SKM-1 treated with dmso at 0.1 percent for 144 hours (cell line): ENCODE measurements at regions not wholly inside any gene's neighbourhood (a gene's known extent, or its start where the extent isn't known, plus 50 kb on each side); places are given as distances from the start of the nearest gene placed in this dataset.
"Not testable (repeated sequence)": the region's sequence is repeated elsewhere in the genome, so short reads cannot be mapped to it uniquely, and the experiment has no call there.

Experiments used
- DNase-seq: peaks from one replicate; lab custom pipeline; 2025; ENCODE audit not compliant: unreplicated experiment; lab: John Stamatoyannopoulos, UW

DNA sequence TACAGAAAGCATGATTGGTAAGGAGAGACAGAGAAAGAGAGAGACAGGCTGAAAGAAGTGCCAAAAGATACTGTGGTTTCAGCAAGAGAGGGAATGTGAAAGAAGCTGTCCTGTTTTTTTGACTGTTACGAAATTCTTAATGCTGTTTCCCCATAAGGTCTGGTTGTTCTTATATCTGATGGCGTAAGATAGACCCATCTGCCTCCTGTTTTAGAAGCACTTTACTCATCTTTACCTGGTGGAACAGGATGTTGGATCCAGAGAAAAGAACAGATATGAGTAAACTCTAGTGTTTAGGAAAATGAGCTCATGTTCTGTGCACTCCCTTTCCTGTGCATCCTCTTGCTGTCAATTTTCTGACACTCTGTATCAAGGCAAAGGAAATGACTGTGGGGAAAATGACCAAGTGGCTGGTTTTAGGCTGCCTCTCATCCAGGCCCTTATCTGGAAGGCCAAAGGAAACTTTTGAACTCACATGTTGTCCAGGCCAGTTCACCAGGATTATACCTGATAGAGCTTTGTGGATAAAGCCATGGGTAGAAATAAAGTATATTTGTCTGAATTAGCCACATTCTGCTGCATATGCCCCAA, 311.7 kb upstream of the HTR2C start:
- peak; percentile 41 for DNase-seq

DNA sequence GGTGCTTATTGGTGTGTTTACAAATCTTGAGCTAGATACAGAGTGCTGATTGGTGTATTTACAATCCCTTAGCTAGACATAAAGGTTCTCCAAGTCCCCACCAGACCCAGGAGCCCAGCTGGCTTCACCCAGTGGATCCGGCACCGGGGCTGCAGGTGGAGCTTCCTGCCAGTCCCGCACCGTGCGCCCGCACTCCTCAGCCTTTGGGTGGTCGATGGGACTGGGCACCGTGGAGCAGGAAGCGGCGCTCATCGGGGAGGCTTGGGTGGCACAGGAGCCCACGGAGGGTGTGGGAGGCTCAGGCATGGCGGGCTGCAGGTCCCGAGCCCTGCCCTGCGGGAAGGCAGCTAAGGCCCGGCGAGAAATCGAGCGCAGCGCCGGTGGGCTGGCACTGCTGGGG, 313.5 kb upstream of the HTR2C start:
- DNase-seq = not testable (repeated sequence)

DNA sequence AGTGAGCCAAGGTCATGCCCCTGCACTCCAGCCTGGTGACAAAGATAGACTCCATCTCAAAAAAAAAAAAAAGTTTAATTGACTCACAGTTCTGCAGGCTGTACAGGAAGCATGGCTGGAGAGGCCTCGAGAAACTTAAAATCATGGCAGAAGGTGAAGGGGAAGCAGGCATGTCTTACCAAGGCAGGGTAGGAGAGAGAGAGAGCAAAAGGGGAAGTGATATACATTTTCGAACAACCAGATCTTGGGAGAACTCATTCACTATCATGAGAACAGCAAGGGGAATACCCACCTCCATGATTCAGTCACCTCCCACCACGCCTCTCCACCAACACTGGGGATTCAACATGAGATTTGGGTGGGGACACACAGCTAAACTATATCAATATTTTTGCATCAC, 315.2 kb upstream of the HTR2C start:
- DNase-seq = peak; percentile 36

DNA sequence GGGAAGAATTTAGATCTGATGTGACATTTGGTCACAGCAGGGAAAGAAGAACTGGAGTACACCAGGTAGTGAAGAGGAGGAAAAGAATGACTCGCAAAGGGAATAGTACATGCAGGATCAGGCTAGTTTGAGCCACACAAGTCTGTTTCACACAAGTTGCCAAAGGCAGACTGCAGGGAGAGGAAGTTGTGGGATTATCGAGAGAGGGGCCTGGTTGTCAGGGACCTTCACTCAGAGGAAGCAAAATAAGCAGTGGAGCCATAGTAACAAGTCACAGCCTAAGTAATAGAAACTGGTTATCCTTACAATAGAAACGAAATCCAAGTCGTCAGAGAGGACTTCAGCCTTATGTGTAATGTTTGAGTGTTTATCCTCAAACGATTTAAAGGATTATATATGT, 316.7 kb upstream of the HTR2C start:
- peak; percentile 18 for DNase-seq

DNA sequence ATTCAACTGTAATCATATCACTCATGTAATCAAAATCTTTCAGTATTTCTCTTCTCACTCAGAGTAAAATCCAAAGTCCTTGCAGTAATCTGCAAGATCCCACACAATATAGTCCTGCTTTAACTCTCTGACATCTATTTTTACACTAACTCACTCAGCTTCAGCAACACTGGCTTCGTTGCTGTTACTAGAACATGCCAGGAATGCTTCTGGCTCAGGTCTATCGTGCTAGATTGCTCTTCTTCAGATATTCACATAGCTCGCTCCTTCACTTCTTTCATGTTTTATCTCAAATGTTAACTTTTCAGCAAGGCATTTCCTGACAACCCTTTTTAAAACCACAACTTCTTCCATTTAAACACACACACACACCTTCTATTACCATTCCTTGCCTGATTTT, 331.7 kb upstream of the HTR2C start:
- DNase-seq = no peak

DNA sequence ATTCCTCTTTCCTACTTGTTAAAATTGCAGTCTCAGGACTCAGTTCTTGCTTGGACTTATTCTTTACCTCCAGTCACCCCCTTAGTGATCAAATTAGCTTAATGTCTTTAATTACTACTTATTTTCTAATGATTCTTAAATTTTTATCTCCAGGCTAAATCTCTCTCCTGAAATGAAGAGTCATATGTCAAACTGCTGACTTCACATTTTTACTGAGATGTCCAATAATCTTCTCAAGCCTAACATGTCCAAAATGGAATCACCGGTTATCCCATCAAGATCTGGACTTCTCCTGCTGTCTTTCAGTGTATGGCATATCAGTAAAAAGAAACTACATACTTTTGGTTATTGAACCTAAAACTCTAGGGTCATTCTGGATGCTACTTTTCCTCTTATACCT, 332.3 kb upstream of the HTR2C start:
- no peak for DNase-seq

DNA sequence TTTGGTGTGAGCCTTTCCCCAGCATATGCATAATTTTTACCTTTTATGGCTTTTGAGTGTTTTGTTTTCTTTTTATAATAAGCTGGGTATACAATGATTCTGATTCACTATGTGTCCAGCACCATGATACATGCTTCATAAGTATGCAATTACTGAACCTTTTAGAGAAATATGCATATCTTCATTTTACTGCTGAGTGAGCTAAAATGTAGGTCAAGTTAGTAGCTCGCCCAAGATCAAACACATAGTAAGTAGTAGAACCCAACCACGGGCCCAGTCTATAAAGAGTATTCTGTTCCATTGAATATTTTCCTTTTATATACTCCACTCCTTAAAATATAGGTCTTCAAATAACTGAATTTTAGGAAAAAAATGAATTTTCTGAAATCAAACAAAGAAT, 362.4 kb upstream of the HTR2C start:
- DNase-seq = no peak

DNA sequence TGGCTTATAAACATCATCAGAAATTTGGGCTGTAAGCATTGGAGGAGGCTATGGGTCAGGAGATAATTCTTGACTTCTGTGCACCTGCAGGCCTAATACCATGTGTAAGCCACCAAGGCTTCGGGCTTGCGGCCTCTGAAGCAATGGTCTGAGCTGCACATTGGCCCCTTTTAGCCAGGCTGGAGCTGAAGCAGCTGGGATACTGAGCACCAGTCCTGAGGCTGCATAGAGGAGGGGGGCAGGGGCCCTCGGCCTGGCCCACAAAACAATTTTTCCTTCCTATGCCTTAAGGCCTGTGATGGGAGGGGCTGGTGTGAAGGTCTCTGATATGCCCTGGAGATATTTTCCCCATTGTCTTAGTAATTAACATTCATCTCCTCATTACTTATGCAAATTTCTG, 373.0 kb upstream of the HTR2C start:
- DNase-seq = no peak

DNA sequence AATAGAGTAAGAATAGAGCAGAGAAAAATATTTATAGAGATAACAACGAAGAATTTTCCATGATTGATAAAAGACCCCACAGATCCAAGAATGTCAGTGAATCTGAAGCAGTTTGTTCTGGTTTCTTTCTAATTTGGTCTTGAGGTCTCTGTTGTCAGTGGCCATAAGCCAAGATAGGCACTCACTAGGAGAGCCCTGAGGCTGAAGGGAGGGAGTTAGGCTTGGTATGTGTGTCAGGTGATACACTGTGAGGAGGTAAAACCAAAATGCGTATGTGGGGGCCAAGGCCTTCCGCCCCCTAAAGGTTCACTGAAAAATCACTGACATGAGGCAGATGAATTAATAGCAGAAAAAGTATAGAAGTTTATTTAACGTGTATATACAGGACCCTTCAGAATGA, 382.3 kb upstream of the HTR2C start:
- no peak for DNase-seq

DNA sequence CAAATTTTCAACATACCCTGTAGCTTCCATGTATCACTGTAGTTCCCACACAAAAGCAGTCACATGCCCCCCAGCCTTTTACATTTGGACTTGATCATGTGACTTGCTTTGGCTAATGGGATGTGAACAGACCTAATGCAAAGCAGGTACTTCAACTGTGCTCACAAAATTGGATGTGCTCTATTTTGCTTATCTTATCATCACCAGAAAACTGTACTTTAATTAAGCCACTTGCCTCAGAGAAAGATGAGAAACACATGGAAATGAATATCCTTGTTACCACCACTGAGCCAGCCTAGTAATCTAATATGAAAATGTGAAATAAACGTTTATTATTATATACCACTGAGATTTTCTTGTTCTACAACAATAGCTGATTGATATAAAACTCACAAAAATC, 402.7 kb upstream of the HTR2C start:
- DNase-seq = no peak

DNA sequence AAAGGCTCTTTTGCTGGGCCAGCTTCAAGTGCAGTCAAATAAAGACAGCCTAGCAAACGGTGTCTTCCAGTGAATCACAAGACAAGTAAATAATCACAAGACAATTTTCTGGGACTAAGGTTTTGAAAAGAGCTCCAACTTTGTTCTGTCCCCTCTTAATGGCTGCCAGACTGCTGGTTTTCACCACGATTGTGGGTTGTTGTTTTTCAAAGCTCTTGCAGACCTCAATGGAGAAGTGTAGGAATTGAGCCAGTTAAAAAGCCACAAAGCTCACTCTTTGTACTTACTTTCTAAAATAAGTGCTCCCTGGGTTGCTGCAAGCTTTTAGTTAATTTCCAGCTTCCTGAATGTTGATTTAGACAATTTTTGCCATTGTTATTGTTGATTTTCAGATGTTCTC, 405.8 kb upstream of the HTR2C start:
- no peak for DNase-seq

DNA sequence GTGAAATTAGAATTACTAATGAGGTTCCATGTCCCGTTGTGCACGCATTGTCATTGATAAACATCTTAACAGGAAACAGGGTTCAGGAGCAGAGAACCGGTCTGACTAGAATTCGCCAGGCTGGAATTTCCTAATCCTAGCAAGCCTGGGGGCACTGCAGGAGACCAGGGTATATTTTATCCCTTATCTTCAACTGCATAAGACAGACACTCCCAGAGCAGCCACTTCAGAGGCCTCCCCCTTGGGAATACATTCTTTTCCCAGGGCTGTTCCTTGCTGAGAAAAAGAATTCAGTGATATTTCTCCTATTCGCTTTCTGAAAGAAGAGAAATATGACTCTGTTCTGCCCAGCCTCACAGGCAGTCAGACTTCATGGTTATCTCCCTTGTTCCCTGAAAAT, 416.6 kb upstream of the HTR2C start:
- DNase-seq = not testable (repeated sequence)

DNA sequence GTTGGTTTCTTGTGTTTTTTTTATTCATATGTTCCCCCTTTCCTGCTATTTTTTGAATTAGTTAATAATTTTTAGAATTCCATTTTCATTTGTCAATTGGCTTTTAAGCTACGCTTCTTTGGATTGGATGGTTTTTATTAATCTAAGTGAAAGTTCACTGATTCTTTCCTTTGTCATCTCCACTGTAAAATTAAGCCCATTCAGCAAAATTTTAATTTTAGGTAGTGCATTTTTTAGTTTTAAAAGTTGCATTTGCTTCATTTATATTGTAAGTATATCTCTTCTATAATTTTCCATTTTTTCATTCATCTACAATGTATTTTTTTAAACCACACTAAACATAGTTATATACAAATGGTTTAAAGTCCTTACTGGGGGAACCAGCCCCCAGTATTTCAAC, 417.3 kb upstream of the HTR2C start:
- no peak for DNase-seq

DNA sequence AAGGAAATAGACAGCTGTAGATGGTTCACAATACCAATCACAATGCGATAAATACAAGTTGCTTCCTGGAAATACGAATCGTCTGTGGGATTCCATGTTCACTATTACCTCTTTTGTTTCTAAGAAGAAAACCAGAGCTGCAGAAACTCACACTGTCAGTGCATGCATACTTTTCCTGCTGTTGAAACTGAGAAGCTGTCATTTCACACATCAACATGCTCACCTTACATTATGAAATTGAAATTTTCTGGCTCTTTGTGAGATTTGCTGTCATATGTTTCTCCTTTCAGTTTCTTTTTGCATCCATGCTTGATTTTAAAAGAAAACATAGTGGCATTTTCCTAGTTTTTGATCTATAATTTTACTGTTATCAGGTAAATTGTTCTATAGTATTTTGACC, 418.3 kb upstream of the HTR2C start:
- no peak for DNase-seq

DNA sequence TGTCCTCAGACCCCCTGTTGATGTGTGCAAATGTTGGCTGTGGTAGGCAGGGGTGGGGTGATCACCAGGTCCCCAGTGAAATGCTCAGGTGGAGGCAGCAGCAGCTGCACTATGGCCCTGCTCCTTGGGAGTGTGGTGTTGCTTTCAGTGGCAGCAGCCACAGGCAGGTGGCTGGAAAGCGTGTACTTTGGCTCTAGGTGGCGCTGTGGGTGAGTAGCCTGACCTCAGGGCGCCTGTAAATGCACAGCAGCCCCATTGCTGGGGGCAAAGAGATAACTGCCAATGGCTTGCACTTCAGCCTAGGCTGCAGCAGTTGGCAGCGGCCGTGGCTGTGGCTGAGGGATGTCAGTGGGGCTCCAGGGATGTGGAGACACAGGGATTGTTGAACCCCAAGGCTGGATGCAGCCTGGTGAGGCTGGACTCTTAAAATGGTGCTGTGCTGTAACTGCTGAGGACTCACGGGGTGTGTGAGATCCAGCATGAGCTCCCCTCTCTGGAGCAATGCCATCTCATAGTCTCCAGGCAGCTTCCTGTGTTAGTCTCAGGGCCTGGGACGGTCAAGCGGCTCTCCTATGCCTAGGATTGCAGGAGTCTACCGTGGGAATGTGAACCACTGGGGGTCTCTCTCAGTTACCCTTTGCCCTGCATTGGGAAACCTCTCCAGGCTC, 421.7 kb upstream of the HTR2C start:
- no peak for DNase-seq

DNA sequence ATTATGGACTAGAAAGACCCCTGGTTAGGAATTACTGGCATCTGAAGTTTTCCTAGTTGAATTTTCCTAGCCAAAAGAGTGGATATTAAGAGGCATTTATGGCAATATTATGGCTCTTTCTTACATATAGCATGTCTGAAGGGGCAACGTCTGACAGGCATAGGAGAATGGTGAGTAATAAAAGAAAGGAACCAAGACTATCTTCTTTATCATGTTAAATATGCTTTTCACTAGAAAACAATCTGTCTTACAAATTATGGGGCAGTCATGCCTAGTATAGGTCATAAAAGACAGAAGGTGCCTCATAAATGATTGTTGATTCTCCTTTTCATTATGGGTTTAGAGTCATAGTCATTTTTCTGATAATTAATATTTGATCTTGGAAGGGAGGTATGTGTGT, 431.1 kb upstream of the HTR2C start:
- no peak for DNase-seq

DNA sequence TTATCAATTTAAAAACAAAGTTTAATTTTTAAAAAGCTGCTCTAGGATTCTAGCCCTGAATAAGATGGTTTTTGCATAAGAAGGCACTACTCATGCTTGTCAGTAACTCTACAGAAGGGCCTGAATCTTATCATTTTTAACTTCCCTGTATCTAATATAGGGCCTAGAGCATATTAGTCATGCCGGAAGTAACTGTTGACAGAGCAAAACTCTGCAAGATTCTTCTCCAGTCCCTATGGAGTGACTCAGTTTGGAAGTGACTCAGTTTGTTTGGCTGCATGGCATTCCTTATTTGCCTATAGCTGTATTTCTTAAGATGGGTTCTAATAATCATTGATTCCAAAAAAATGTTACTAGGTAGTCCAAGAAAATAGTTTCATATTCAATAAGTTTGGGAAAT, 431.8 kb upstream of the HTR2C start:
- DNase-seq = no peak

DNA sequence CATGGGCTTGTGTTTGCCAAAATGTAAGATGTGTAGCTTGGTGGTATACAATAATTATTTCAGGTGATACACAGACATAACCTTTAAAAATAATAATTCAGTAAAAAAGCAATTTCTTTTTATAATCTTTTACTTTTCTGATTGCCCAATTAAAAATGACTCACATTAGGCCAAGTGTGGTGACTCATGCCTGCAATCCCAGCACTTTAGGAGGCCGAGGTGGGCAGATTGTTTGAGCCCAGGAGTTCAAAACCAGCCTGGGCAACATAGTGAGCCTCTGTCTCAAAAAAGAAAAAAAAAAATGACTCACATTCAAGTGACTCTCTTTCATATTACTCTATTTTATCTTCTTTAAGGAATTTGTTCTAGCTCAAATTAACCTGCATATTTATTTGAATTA, 449.4 kb upstream of the HTR2C start:
- DNase-seq = no peak

DNA sequence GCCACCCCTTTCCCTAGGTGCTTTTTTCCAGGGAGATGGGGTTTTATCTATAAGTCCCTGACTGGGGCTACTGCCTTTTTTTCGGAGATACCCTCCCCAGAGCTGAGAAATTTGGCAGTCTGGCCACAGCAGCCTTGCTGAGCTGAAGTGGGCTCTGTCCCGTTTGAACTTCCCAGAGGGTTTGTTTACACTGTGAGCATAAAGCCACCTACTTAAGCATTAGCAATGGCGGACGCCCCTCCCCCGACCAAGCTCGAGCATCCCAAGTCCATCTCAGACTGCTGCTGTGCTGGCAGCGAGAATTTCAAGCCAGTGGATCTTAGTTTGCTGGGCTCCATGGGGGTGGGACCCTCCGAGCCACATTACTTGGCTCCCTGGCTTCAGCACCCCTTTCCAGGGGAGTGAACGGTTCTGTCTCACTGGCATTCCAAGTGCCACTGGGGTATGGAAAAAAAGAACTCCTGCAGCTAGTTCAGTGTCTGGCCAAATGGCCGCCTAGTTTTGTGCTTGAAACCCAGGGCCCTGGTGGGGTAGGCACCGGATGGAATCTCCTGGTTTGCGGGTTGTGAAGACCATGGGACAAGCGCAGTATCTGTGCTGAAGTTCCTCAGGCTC, 456.4 kb upstream of the HTR2C start:
- DNase-seq = no peak

DNA sequence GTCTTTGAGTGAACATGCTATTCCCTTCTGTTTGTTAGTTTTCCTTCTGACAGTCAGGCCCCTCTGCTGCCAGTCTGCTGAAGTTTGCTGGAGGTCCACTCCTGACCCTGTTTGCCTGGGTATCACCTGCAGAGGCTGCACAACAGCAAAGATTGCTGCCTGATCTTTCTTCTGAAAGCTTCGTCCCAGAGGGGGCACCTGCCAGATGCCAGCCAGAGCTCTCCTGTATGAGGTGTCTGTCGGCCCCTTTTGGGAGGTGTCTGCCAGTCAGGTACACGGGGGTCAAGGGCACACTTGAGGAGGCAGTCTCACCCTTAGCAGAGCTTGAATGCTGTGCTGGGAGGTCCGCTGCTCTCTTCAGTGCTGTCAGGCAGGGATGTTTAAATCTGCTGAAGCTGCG, 456.9 kb upstream of the HTR2C start:
- no peak for DNase-seq

DNA sequence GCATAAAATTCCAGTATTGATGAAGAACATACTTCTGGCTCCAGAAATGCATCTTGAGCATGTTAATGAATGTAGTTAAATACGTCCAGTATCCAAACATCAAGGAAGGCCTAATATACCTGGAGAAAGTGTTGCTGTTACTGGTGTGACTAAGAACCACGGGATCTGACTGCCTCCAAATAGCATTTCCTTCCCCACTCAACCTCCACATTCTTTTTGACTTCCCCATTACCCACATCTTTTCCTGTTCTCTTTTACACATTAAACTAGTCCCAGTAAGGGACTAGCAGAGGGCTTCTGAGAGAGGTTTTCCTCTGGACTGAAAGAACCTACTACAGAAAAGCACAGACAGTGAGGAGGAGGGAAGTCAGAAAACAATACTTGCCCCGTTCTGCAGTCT, 482.8 kb upstream of the HTR2C start:
- DNase-seq = no peak

DNA sequence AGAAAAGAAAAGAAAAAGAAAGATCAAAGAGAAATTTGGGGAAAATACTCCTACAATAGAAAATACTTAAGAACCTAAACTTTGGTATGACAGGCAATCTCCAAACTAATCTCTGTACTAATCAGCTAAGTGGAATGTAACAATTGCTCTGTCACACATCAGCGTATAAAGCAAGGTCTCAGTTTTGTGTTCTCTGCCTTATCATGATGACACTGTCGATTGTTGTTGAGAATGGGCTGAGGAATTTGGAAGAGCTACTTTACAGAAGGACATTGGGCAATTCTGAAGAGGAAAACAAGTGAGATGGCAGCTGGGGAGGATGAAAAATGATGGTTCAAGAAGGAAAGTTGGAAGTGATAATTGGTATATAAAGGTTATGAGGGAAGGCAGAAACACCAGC, 486.0 kb upstream of the HTR2C start:
- no peak for DNase-seq

DNA sequence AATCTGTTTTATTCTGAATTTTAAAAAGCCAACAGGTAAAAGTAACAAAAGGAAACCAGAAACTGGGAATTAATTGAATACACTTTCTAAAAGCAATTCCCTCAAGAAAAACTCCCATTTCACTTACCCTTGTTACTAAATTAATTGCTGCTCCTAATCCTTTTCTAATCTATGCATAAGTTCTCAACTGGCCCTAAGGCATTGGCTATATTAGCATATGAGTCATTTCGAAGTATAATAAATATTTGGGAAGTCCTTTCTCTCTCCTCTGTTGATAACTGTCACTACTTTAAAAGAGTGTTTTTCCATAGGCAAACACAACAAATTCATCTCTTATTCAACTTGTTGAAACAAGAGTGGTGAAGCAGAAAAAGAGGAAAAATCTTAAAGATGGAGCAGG, 486.5 kb upstream of the HTR2C start:
- no peak for DNase-seq
